HUES6 (cell line): ENCODE measurements at regions not wholly inside any gene's neighbourhood (a gene's known extent, or its start where the extent isn't known, plus 50 kb on each side); places are given as distances from the start of the nearest gene placed in this dataset.

ENCODE experiments used
- H3K27ac ChIP-seq: 2 replicates; pipeline ENCODE4 v1.7.0; 2013; ENCODE audit warnings: low read depth, mild to moderate bottlenecking, low read length, inconsistent platforms
- H3K27me3 ChIP-seq: 2 replicates; pipeline ENCODE4 v1.6.1; 2013; ENCODE audit warnings: low read length; ENCODE audit not compliant: control insufficient read depth, insufficient read depth
- H3K36me3 ChIP-seq: 2 replicates; pipeline ENCODE4 v1.6.1; 2013; ENCODE audit warnings: low read length; ENCODE audit not compliant: control insufficient read depth, insufficient read depth
- H3K4me1 ChIP-seq: 2 replicates; pipeline ENCODE4 v1.6.1; 2013; ENCODE audit warnings: low read length; ENCODE audit not compliant: control insufficient read depth, insufficient read depth
- H3K4me3 ChIP-seq: 2 replicates; pipeline ENCODE4 v1.5.1; 2013; ENCODE audit warnings: low read depth, low read length
- H3K9ac ChIP-seq: one replicate; pipeline ENCODE4 v1.6.1; 2013; ENCODE audit warnings: mild to moderate bottlenecking, low read length
- H3K9me3 ChIP-seq: 2 replicates; pipeline ENCODE4 v1.6.1; 2013; ENCODE audit warnings: low read depth, low read length; ENCODE audit not compliant: control insufficient read depth, insufficient read depth

DNA sequence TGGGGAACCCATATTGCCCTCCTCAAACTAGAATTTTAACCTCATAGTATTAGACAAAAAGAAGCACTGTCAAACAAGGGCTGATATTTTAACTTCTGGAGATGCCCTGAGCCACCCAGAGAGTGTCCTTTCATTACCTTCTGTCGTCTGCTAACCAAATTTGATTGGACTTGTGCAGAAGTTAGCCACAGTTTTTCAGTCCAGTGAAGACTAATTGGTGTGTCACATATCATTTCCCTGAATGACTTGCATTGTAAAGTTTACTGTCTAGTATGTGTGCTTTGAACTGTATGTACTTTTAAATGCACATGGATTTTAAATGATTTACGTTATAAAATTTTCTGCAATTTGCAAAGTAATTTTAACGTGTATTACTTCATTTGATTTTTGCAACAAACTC lies 646.5 kb downstream of the SATB2 start:
- Histone ChIP-seq H3K9me3 (no peaks in the 10 kb centered on the region), H3K9ac (no peak overlapping the region), H3K4me3 (no peak overlapping the region), H3K4me1 (no peaks in the 10 kb centered on the region), H3K27me3 (no peaks in the 10 kb centered on the region), H3K36me3 (no peaks in the 10 kb centered on the region), H3K27ac (no peak overlapping the region)

DNA sequence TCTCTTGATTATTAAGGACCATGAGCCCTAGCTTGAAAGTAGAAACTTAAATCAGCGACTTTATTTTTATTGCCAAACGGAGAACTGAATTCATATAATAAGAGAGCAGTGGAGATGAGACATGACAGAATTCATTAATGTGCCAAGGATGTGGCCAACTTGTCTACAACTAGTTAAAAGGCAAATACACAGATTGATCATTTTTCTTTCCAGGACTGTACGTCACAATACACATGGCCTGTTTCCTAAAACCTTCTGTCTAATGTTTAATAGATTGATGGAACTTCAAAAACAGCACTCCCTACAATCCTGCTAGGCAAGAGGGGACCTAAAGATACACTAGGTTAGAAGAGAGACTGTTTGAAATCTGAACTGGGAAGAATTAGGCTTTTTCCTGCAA lies 647.8 kb downstream of the SATB2 start:
- Histone ChIP-seq H3K36me3 (no peaks in the 10 kb centered on the region), H3K9ac (no peak overlapping the region), H3K27me3 (no peaks in the 10 kb centered on the region)

DNA sequence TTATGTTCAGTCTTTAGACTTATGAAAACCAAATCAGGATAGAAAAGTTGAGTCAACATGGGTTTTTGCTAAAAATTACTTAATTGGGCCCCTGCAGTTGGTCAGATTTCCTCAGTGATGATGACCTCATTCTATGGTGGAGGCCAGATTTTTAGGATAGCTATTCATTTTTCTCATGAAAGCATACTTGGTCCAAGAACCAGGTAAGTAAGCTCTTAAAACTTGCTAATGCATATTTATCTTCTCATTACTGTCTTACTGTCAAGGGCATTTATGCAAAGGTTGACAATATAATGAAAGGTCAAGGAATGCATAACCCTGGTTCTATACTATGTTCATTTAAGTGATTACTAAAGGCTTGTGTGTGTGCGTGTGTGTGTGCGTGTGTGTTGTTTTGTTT lies 650.6 kb downstream of the SATB2 start:
- Histone ChIP-seq H3K9ac (no peak overlapping the region), H3K4me3 (no peak overlapping the region), H3K27me3 (no peaks in the 10 kb centered on the region), H3K9me3 (no peaks in the 10 kb centered on the region), H3K4me1 (no peaks in the 10 kb centered on the region), H3K27ac (no peak overlapping the region), H3K36me3 (no peaks in the 10 kb centered on the region)

More for the DNA sequence above, 647.8 kb downstream of the SATB2 start:
- no peak overlapping the region for H3K4me3 ChIP-seq
- H3K4me1 ChIP-seq, result no peaks in the 10 kb centered on the region
- H3K27ac ChIP-seq, result no peak overlapping the region
- no peaks in the 10 kb centered on the region for H3K9me3 ChIP-seq

DNA sequence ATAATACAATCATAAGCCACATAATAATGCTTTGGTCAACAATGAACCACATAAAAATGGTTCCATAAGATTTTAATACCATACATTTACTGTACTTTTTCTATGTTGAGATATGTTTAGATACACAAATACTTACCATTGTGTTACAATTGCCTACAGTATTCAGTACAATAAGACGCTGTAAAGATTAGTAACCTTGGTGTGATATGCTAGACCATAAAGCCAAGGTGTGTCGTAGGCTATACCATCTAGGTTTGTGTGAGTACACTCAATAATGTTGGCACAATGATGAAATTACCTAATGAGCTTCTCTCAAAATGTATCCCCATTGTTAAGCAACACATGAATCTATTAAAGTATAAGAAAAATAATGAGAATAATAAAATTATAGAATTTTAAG lies 662.3 kb downstream of the SATB2 start:
- no peaks in the 10 kb centered on the region for H3K36me3 ChIP-seq
- no peaks in the 10 kb centered on the region for H3K27me3 ChIP-seq
- no peaks in the 10 kb centered on the region for H3K9me3 ChIP-seq
- H3K9ac ChIP-seq, result no peak overlapping the region
- no peaks in the 10 kb centered on the region for H3K4me1 ChIP-seq
- no peak overlapping the region for H3K27ac ChIP-seq
- H3K4me3 ChIP-seq, result no peak overlapping the region

DNA sequence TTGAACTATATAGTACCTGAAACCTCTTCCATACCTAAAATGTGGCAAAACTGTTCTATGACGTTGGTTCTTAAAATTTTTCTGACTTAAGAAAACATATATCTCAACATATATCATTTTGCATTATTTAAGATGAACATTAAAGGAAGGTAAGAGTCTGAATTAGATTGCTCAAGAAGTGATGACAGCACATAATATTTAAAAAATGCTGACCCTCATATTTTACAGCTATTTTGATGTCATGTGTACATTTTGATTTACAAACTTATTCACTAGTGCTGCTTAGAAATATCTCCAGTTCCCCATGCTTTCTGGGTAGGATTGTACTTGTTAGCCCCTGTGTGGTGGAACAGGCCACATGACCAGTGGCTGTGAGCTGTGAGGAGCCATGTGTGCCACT lies 666.1 kb downstream of the SATB2 start:
- Histone ChIP-seq H3K4me1 (peaks cover 13% of the 10 kb centered on the region), H3K36me3 (no peaks in the 10 kb centered on the region), H3K27me3 (no peaks in the 10 kb centered on the region), H3K9me3 (no peaks in the 10 kb centered on the region), H3K9ac (no peak overlapping the region), H3K4me3 (no peak overlapping the region), H3K27ac (no peak overlapping the region)

DNA sequence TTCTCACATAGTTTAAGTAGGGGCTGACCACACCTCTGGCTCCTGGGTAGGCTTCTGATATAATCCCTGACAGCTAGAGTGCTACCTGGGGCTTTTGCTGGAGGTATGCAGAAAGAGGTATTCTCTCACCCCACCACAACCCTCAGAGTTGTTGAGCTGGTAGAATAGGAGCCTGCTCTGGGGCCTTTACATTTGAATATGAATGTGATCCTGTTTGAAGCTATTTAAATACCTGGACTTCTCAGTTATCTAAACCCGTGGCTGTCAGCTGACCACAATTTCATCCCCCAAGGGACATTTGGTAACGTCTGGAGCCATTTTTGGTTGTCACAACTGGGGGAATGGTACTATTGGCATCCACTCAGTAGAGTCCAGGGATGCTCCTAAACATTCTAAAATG lies 669.1 kb downstream of the SATB2 start:
- Histone ChIP-seq H3K27ac (no peak overlapping the region), H3K9ac (no peak overlapping the region), H3K4me1 (peaks cover 13% of the 10 kb centered on the region), H3K36me3 (no peaks in the 10 kb centered on the region), H3K9me3 (no peaks in the 10 kb centered on the region), H3K27me3 (no peaks in the 10 kb centered on the region), H3K4me3 (no peak overlapping the region)

DNA sequence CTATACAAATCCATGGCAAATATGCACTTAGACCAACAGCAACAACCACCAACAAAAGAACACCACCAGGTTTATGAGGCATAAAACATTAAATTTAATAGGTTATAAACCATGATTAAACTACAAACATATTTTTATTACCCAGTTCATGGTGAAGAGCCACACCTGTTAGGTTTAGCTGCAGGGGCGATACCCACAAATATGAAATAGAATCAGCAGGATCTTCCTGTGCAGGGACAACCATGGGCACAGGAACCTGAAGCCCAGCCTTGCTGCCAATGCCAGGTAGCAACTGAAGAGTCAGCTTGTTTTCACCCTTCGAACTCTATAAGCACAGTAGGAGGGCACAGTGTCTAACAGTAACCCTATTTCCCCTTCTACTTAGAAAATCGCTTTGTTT lies 675.0 kb downstream of the SATB2 start:
- H3K36me3 ChIP-seq, result no peaks in the 10 kb centered on the region
- H3K9me3 ChIP-seq, result no peaks in the 10 kb centered on the region
- no peak overlapping the region for H3K27ac ChIP-seq
- no peak overlapping the region for H3K9ac ChIP-seq
- no peaks in the 10 kb centered on the region for H3K4me1 ChIP-seq
- no peaks in the 10 kb centered on the region for H3K27me3 ChIP-seq
- H3K4me3 ChIP-seq, result no peak overlapping the region

DNA sequence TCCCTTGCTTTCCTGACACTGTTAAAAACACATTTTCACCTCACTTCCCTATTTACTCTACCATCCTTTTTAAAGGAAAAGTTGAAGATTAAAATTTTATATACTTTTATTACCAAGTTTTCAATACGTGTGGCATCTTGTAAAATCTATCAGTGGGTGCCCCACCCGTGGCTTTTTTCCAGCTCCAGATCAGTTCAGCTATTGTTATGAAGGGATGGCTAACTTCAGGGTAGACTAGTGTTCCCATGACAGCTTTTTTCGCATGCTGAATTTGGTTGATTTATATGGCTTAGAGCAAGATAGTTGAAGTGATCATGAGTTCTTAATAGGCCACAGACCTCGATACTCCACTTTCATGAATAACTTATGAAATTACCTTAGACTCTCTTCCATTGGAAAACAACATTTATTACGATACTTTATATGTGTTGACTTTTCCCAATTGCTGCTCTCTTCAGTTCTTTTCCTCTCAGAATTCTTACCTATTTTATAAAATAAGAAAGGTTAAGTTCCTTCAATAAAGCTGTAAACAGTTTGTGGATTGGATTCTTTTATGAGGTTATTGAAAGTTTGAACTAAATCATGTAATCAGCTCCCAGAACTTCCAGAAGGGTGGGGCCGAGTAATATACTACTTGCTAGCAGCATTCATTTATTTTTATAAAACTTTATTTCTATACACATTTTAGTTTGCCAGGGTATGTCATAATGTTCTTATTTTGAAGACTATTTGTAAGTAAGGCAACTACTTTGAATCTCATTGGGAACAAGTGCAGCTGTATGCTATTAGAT lies 680.9 kb downstream of the SATB2 start:
- Histone ChIP-seq H3K4me1 (peaks cover 11% of the 10 kb centered on the region; the same call in 1 of the 2 replicates), H3K9ac (no peak overlapping the region), H3K9me3 (no peaks in the 10 kb centered on the region), H3K27ac (no peak overlapping the region), H3K27me3 (no peaks in the 10 kb centered on the region), H3K36me3 (no peaks in the 10 kb centered on the region), H3K4me3 (no peak overlapping the region)

DNA sequence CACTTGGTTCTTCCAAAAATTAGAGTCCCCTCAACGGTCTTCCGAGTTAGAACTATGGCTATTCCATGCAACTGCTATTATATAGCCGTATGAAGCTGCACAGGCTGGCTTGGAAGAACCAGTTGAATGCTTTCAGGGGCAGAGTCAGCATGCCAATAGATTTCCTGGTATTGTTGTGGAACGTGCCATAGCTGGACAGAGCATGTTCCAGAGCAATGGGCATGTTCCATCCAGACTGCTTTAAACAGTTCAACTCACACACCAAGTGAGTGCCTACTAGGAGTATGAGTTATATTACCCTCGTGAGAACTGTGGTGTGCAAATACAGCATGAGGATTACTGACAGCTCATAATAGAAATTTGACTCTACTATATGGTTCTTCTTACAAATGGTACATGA lies 682.0 kb downstream of the SATB2 start:
- H3K27me3 ChIP-seq, result no peaks in the 10 kb centered on the region
- H3K9ac ChIP-seq, result no peak overlapping the region
- no peak overlapping the region for H3K27ac ChIP-seq
- no peaks in the 10 kb centered on the region for H3K9me3 ChIP-seq
- no peaks in the 10 kb centered on the region for H3K36me3 ChIP-seq
- H3K4me3 ChIP-seq, result no peak overlapping the region
- H3K4me1 ChIP-seq, result peaks cover 11% of the 10 kb centered on the region; the same call in 1 of the 2 replicates

DNA sequence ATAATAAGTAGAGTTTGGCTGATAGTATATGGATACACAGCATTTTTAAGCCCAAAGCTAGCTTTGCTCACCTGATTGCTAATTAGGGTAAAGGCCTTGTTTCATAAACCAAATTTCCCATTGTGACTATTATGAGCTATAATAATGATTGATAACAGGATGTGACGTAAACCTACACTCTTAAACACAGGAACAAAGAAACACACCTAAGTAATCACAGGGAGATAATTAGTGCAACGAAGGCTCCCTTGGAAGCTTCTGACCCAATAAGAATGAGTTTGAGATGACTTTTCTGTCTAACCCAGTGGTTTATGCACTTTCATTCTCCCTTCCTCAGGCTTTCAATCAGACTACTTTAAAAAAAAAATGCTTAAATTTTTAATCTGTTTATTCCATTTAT lies 683.2 kb downstream of the SATB2 start:
- Histone ChIP-seq H3K4me1 (peaks cover 11% of the 10 kb centered on the region; the same call in 1 of the 2 replicates), H3K4me3 (no peak overlapping the region), H3K9ac (no peak overlapping the region), H3K9me3 (no peaks in the 10 kb centered on the region), H3K27ac (no peak overlapping the region), H3K27me3 (no peaks in the 10 kb centered on the region), H3K36me3 (no peaks in the 10 kb centered on the region)

DNA sequence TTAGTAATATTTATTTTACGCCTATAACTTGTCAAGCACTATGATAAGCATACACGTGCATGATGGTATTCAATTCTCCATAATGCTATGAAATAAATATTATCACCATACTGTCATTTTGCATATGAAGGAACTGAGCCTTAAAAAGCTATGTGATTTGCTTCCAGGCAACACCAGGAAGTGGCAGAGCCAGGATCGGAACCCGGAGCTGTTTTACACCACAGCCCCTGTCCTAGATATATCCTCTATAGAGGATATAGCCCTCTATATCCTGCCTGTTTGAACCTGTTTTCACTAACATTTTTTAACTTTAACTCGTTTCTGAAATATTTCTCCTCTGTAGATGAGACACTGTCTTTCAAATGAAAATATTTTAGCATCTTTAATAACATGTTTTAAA lies 690.0 kb downstream of the SATB2 start:
- H3K9ac ChIP-seq, result no peak overlapping the region
- no peaks in the 10 kb centered on the region for H3K36me3 ChIP-seq
- no peaks in the 10 kb centered on the region for H3K27me3 ChIP-seq
- H3K27ac ChIP-seq, result no peak overlapping the region
- H3K4me1 ChIP-seq, result no peaks in the 10 kb centered on the region
- H3K4me3 ChIP-seq, result no peak overlapping the region
- no peaks in the 10 kb centered on the region for H3K9me3 ChIP-seq
